ENCODE measurements at regions not wholly inside any gene's neighbourhood (a gene's known extent, or its start where the extent isn't known, plus 50 kb on each side); places are given as distances from the start of the nearest gene placed in this dataset.

- H3K36me3 ChIP-seq = no peaks in the 10 kb centered on the region
- H3K9me3 ChIP-seq = no peaks in the 10 kb centered on the region
- H3K4me3 ChIP-seq = no peak overlapping the region
- no peaks in the 10 kb centered on the region for H3K4me1 ChIP-seq
- intact Hi-C loops (cut with DNase I) = no loop called here
- H3K27ac ChIP-seq = no peak overlapping the region
- TF ChIP-seq CTCF (IDR thresholded peaks at IDR 0.05) = no peak
- no peak for DNase-seq (ENCODE audit: low spot score in 2 of 2)
- no peaks in the 10 kb centered on the region for H3K27me3 ChIP-seq
Measured at GRCh38 chr14:99322731-99323599, 51.0 kb upstream of the BCL11B start.

- DNase-seq (ENCODE audit: low spot score in 2 of 2) = no peak
Measured at GRCh38 chr14:99321955-99322730, 50.1 kb upstream of the BCL11B start.

More at GRCh38 chr14:99321955-99322730, 50.1 kb upstream of the BCL11B start:
- intact Hi-C loops (cut with DNase I) = no loop called here
- no peak overlapping the region for H3K27ac ChIP-seq
- H3K27me3 ChIP-seq = no peaks in the 10 kb centered on the region
- no peaks in the 10 kb centered on the region for H3K9me3 ChIP-seq
- no peaks in the 10 kb centered on the region for H3K4me1 ChIP-seq
- no peak overlapping the region for H3K4me3 ChIP-seq
- no peak for TF ChIP-seq CTCF (IDR thresholded peaks at IDR 0.05)
- no peaks in the 10 kb centered on the region for H3K36me3 ChIP-seq

All from ascending aorta (tissue), 2 donors.